DMS 273 (cell line): ENCODE measurements at regions not wholly inside any gene's neighbourhood (a gene's known extent, or its start where the extent isn't known, plus 50 kb on each side); places are given as distances from the start of the nearest gene placed in this dataset.

ENCODE experiments used
- DNase-seq: peaks from one replicate; lab custom pipeline; 2025; ENCODE audit not compliant: unreplicated experiment; lab: John Stamatoyannopoulos, UW

- DNase-seq: no peak
Measured at GRCh38 chr16:51630076-51630475, 479.0 kb upstream of the SALL1 start.

GRCh38 chr16:51629576-51629975 lies 478.5 kb upstream of the SALL1 start:
- DNase-seq: peak; percentile 20

DNA sequence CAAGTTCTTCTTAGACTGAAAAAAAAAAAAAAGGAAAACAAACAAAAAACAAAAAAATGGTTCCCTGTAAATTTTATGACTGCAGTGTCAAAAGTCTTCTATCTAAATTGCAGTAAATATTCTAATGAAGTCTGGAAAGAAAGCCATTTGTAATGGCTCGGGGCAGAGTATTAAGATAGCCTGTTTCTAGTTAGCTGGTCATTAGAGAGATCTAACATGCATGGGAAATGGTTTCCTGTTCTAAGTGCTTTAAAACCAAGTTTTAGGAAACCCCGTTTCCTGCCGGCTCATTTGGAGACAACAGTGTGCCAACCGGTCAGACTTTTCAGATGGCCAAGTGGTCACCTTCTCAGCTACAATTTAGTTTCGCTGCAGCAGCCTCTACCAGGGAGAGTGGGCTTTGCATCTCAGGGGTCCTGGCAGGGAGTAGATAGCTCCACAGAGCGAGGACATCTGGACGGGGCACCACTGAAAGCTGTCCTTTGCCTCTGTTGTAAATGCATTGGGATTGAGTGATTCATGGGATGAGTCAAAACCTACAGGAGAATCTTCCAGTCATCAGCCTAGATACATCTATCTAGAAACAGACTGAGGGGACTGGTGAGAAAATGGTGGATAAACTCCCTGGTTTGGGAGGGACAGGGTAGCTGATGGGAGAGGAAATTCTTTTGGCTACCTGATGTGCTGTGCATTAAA lies 473.2 kb upstream of the SALL1 start:
- DNase-seq: no peak

DNA sequence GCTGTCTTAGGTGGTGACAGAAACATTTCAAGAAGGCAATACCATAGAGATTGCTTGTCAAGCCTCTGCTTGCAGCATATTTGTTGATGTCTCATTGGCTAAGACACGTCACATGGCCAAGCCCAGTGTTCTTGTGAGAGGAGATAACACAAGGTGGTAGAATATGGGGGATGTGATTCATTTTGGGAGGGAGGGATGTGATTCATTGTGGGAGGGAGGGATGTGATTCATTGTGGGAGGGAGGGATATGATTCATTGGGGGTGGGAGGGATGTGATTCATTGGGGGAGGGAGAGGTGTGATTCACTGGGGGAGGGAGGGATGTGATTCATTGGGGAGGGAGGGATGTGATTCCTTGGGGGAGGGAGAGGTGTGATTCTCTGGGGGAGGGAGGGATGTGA lies 470.5 kb upstream of the SALL1 start:
- no peak for DNase-seq

- DNase-seq: no peak
Measured at GRCh38 chr16:51615141-51615540, 464.1 kb upstream of the SALL1 start.

DNA sequence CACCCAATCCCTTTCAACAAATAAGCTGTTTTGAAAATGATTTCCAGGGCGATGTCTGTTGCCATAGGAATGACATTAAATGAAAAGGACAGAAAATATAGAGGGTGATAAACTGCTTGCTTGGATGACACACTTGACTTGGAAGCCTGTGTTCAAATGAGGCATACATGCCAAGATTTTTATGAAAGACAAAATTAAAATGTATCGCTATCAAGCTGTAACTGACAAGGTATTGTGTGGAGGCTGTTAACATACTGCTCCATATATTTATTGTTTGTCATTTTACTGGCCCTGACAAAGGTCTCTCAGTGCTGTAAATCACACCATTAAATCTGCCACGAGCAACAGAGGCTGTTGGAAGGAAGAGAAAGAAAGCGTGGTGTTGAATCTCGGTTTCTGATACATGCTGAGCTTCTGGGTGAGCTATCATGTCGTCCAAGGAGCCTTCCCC lies 456.2 kb upstream of the SALL1 start:
- no peak for DNase-seq

- DNase-seq: no peak
Measured at GRCh38 chr16:51596247-51596646, 445.2 kb upstream of the SALL1 start.

DNA sequence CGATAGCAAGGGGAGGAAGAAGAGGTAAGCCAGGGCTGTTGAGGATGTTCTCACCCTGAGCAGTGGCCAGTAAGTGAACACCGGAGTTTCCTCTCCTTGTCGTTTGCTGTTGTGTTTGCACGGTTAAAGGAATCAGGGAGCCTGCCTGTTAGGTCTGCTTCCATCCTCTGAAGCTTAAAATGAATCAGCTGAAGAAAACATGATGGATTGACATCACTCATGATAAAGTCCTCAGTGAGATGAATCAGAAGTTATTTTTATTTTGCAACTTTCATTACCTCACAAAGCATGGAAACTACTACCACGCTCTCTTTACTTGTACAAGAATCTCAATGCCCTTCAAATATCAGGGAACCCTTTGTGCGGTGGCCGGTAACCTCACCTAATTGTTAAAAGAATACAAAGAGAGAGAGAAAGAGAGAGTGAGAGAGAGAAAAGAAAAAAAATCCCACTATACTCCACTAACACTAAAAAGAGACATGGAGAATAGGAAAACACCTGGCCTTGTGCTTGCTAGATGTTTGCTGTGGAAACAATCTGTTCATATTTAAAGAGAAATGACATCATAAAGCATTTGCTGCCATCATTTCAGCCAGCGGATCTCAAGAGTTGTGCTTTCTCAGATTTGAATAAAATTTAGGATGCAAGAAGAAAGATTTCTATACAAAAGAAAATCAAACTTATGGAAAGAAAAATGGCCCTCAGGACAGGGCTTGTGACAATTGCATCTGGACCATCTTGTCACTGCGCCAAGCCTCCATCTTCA lies 441.6 kb upstream of the SALL1 start:
- peak; percentile 26 for DNase-seq

- DNase-seq: no peak
Measured at GRCh38 chr16:51592001-51592501, 441.0 kb upstream of the SALL1 start.

GRCh38 chr16:51591480-51591879 lies 440.4 kb upstream of the SALL1 start:
- DNase-seq: no peak

GRCh38 chr16:51579652-51580360 lies 428.7 kb upstream of the SALL1 start:
- DNase-seq: no peak

- no peak for DNase-seq
Measured at GRCh38 chr16:51577621-51578303, 426.7 kb upstream of the SALL1 start.

GRCh38 chr16:51576498-51577195 lies 425.6 kb upstream of the SALL1 start:
- no peak for DNase-seq

DNA sequence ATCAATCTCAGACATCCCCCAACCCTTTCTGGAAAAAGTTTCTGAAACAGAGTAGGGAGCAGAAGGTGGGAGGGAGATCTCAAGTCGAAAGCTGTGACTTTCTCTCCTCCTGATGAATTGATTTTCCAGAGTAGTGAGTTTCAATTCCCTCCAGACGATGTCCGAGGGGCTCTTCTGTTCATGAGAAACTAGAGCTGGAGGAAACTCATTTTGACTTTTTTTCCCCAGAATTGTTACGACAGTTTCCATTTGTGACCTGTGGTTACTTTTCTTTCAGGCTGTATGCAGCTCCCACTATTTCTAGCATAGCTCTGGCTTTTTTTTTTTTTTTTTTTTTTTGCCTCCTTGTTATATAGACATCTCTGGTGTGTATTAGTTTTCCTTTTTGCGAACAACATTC lies 422.1 kb upstream of the SALL1 start:
- DNase-seq: no peak

- no peak for DNase-seq
Measured at GRCh38 chr16:51569203-51569931, 418.3 kb upstream of the SALL1 start.

GRCh38 chr16:51567911-51568310 lies 416.8 kb upstream of the SALL1 start:
- DNase-seq: no peak

DNA sequence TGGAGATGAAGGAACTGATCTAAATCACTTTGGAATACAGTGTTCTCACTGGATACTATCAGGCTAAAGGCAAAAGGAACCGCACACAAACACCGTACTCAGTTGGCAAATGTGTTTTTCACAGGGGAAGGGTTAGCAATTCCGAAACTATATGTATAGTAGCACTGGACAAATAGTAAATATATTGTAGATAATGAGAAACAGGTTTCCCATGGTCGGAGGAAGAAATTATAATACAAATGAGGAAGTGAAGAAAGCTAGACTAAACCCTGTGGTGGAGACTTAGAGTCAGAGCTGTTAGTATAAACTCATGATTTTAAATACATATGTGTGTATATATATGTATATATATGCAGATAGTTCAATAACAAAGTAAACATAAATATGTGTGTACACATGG lies 414.1 kb upstream of the SALL1 start:
- no peak for DNase-seq

GRCh38 chr16:51562891-51563290 lies 411.8 kb upstream of the SALL1 start:
- no peak for DNase-seq

DNA sequence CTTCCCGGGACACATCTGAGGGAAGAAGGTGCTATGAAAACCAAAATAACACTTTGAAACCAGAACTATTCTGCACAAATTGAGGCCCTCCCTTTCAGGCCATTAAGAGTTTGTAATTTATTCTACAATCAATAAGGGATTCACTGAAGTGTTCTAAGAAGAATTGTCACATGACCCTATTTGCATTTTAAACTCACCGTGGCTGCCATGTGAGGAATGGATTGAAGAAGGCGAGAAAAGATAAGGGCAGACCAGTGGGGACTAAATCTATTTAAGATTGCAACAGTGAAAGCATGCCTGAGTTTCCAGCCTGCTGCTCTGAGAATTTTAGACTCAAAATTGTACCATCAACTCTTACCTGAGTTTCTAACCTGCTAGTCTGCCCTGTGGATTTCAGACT lies 408.8 kb upstream of the SALL1 start:
- no peak for DNase-seq

GRCh38 chr16:51557670-51558069 lies 406.6 kb upstream of the SALL1 start:
- no peak for DNase-seq
